Transverse colon (tissue), 4 donors: ENCODE measurements at regions not wholly inside any gene's neighbourhood (a gene's known extent, or its start where the extent isn't known, plus 50 kb on each side); places are given as distances from the start of the nearest gene placed in this dataset.

Experiments used
- CTCF ChIP-seq, 5 experiments: fragments of 200-600 bp in 3 of 5; fragments of 450-650 bp in 2 of 5; sonication (generic) in 3 of 5; IDR thresholded peaks; 1 replicate in 2 of 5; 2 replicates in 3 of 5; pipeline ENCODE4 v1.5.1; 2016 to 2017; ENCODE audit warnings: antibody characterized with exemption in 5 of 5, inconsistent platforms in 3 of 5, mild to moderate bottlenecking in 2 of 5, moderate library complexity in 1 of 5
- POLR2A ChIP-seq: fragments of 450-650 bp; IDR thresholded peaks from one replicate; pipeline ENCODE4 v1.6.1; 2016; ENCODE audit warnings: antibody characterized with exemption, mild to moderate bottlenecking, moderate library complexity
- POLR2AphosphoS5 ChIP-seq, 3 donors: sonication (generic); formaldehyde crosslinking; IDR thresholded peaks; one replicate each; pipeline ENCODE4 v1.6.1; 2016; ENCODE audit warnings: antibody characterized with exemption in 3 of 3

GRCh38 chr3:163915280-163915679 lies 1163.0 kb downstream of the SI start:
- no peak for TF ChIP-seq CTCF (IDR thresholded peaks at IDR 0.05)
- no peak for TF ChIP-seq POLR2A
- no peak for TF ChIP-seq POLR2AphosphoS5 (IDR thresholded peaks at IDR 0.05)
